PC-3 (cell line): ENCODE measurements at regions not wholly inside any gene's neighbourhood (a gene's known extent, or its start where the extent isn't known, plus 50 kb on each side); places are given as distances from the start of the nearest gene placed in this dataset.

ENCODE experiments used
- EZH2 ChIP-seq: fragments of 300-600 bp; sonication (generic); IDR thresholded peaks from one replicate; pipeline ENCODE4 v1.6.1; 2017; ENCODE audit warnings: antibody characterized with exemption, mild to moderate bottlenecking, low read length; ENCODE audit not compliant: unreplicated experiment
- TF ChIP-seq, protein P1 (sequence below): fragments of 300-600 bp; sonication (generic); conservative IDR thresholded peaks from 2 replicates; pipeline ENCODE4 v1.5.1; 2017; ENCODE audit warnings: antibody characterized with exemption, low read depth, mild to moderate bottlenecking, low read length

DNA sequence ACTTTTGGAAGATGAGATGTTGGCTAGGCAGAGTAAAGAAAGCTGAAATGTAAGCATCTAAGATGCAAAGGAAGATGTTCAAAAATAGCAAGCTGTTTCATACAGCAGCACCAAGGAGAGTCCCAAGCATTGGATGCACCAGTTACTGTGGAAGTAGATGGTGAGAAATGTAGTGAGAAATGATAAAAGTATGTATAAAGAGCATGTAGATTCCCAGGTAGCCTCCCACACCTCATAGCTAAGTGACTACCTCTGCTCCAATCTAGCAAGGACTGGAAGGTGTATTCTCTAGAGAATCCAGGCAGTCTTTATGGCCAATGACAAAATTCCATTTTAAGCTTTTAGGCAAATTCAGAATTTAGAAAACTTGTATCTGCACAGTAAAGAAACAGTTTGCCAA lies 50.9 kb upstream of the C4orf54 start:
- TF ChIP-seq, protein P1, sequence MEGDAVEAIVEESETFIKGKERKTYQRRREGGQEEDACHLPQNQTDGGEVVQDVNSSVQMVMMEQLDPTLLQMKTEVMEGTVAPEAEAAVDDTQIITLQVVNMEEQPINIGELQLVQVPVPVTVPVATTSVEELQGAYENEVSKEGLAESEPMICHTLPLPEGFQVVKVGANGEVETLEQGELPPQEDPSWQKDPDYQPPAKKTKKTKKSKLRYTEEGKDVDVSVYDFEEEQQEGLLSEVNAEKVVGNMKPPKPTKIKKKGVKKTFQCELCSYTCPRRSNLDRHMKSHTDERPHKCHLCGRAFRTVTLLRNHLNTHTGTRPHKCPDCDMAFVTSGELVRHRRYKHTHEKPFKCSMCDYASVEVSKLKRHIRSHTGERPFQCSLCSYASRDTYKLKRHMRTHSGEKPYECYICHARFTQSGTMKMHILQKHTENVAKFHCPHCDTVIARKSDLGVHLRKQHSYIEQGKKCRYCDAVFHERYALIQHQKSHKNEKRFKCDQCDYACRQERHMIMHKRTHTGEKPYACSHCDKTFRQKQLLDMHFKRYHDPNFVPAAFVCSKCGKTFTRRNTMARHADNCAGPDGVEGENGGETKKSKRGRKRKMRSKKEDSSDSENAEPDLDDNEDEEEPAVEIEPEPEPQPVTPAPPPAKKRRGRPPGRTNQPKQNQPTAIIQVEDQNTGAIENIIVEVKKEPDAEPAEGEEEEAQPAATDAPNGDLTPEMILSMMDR: no peak
- TF ChIP-seq EZH2: no peak
